Natural killer cell (primary cell): ENCODE measurements at regions not wholly inside any gene's neighbourhood (a gene's known extent, or its start where the extent isn't known, plus 50 kb on each side); places are given as distances from the start of the nearest gene placed in this dataset.

Experiments
- ATAC-seq, 3 donors: fragments of 150-1000 bp in 2 of 3; fragments of 200-7000 bp in 1 of 3; cut with Tn5 transposase; 1 replicate in 1 of 3; 2 replicates in 2 of 3; pipeline ENCODE4 v1.10.0; 2021; ENCODE audit warnings: mild to moderate bottlenecking in 2 of 3, moderate library complexity in 2 of 3
- DNase-seq, 2 donors: peaks; one replicate each; pipeline versions ENCODE4 v3.0.0 to v3.0.0-alpha.2; 2013 to 2021; ENCODE audit warnings: mixed read lengths in 1 of 2
- H3K27ac ChIP-seq: one replicate; pipeline ENCODE4 v1.5.1; 2013; ENCODE audit warnings: mild to moderate bottlenecking, low read length
- H3K27me3 ChIP-seq: one replicate; pipeline ENCODE4 v1.6.1; 2013; ENCODE audit warnings: low read length; ENCODE audit not compliant: control insufficient read depth, insufficient read depth
- H3K36me3 ChIP-seq: one replicate; pipeline ENCODE4 v1.6.1; 2013; ENCODE audit warnings: low read length; ENCODE audit not compliant: control insufficient read depth, insufficient read depth
- H3K4me1 ChIP-seq: one replicate; pipeline ENCODE4 v1.6.1; 2013; ENCODE audit warnings: low read length; ENCODE audit not compliant: control insufficient read depth, insufficient read depth
- H3K4me3 ChIP-seq: one replicate; pipeline ENCODE4 v1.5.1; 2013; ENCODE audit warnings: low read length
- H3K9me3 ChIP-seq: one replicate; pipeline ENCODE4 v1.6.1; 2013; ENCODE audit warnings: low read length; ENCODE audit not compliant: control insufficient read depth, insufficient read depth
- H3K27ac Mint-ChIP-seq, 2 donors: one replicate each; pipeline ENCODE4 v1.8.0; 2022; ENCODE audit warnings: mild to moderate bottlenecking in 2 of 2, mixed read lengths in 2 of 2, moderate library complexity in 1 of 2
- H3K27me3 Mint-ChIP-seq, 2 donors: one replicate each; pipeline ENCODE4 v1.8.0; 2022; ENCODE audit warnings: low read depth in 2 of 2, mixed read lengths in 2 of 2
- H3K36me3 Mint-ChIP-seq: one replicate; pipeline ENCODE4 v1.8.0; 2022; ENCODE audit warnings: mixed read lengths
- H3K4me1 Mint-ChIP-seq, 2 donors: one replicate each; pipeline ENCODE4 v1.8.0; 2022; ENCODE audit warnings: mixed read lengths in 2 of 2
- H3K4me3 Mint-ChIP-seq: one replicate; pipeline ENCODE4 v1.8.0; 2022; ENCODE audit warnings: mild to moderate bottlenecking, moderate library complexity, mixed read lengths
- H3K9me3 Mint-ChIP-seq, 2 donors: one replicate each; pipeline ENCODE4 v1.8.0; 2022; ENCODE audit warnings: mixed read lengths in 2 of 2
- CTCF ChIP-seq: fragments of 200-600 bp; IDR thresholded peaks from one replicate; pipeline ENCODE4 v1.8.0; 2022; ENCODE audit warnings: antibody characterized with exemption
- WGBS: methylation state at CpG from one replicate; pipeline ENCODE4 v1.1.7; 2013; ENCODE audit warnings: missing lambda C conversion rate; ENCODE audit not compliant: insufficient coverage; 5-methylcytosine and 5-hydroxymethylcytosine counted together
- intact Hi-C: fragments of 100-400 bp; cut with micrococcal nuclease; formaldehyde crosslinking; loops from one replicate; pipeline ENCODE4 v1.14.2; 2022

- Histone ChIP-seq H3K4me1 (peaks cover 27% of the 10 kb centered on the region), H3K27me3 (no peaks in the 10 kb centered on the region), H3K9me3 (no peaks in the 10 kb centered on the region), H3K4me3 (peak overlapping the region; percentile 63), H3K36me3 (no peaks in the 10 kb centered on the region), H3K27ac (peak overlapping the region; percentile 91)
- no peak overlapping the region for H3K27ac Mint-ChIP-seq
- TF ChIP-seq CTCF, result peak; percentile 41
- H3K36me3 Mint-ChIP-seq, result no peaks in the 10 kb centered on the region
- intact Hi-C loops, result loop anchor here (1.0 to 2.0 kb wide), 9 partner anchors 12 to 93 kb away; a partner anchor contains a TSS
- peak; percentile 79 to 90 for DNase-seq
- H3K4me1 Mint-ChIP-seq, result no peaks in the 10 kb centered on the region
- ATAC-seq, result peak; percentile 60 to 72 (median 65)
- H3K27me3 Mint-ChIP-seq, result no peaks in the 10 kb centered on the region
- under 1% methylated on average over 41 of the region's 44 CpGs for WGBS
- H3K9me3 Mint-ChIP-seq, result no peaks in the 10 kb centered on the region
- no peak overlapping the region for H3K4me3 Mint-ChIP-seq
Observed at GRCh38 chr6:26216886-26217713, 129.9 kb downstream of the HFE start.

GRCh38 chr6:26217714-26218075 lies 130.5 kb downstream of the HFE start:
- intact Hi-C loops, result loop anchor here (1.0 to 2.0 kb wide), 6 partner anchors 17 to 59 kb away; a partner anchor contains a TSS
- H3K36me3 Mint-ChIP-seq, result no peaks in the 10 kb centered on the region
- ATAC-seq (no peak), DNase-seq (peak in 1 of 2 donors; percentile 25)
- H3K4me3 Mint-ChIP-seq, result no peak overlapping the region
- Histone ChIP-seq H3K27ac (peak overlapping the region; percentile 91), H3K4me1 (peaks cover 27% of the 10 kb centered on the region), H3K9me3 (no peaks in the 10 kb centered on the region), H3K4me3 (peak overlapping the region; percentile 63), H3K36me3 (no peaks in the 10 kb centered on the region), H3K27me3 (no peaks in the 10 kb centered on the region)
- H3K27me3 Mint-ChIP-seq, result no peaks in the 10 kb centered on the region
- H3K27ac Mint-ChIP-seq, result no peak overlapping the region
- TF ChIP-seq CTCF, result no peak
- no peaks in the 10 kb centered on the region for H3K4me1 Mint-ChIP-seq
- 17% methylated on average over 10 of the region's 10 CpGs for WGBS
- no peaks in the 10 kb centered on the region for H3K9me3 Mint-ChIP-seq

GRCh38 chr6:26218824-26219223 lies 131.6 kb downstream of the HFE start:
- DNase-seq (no peak), ATAC-seq (no peak)
- Mint-ChIP-seq H3K4me1 (no peaks in the 10 kb centered on the region), H3K9me3 (no peaks in the 10 kb centered on the region), H3K27ac (peak overlapping the region in 1 of 2 donors; percentile 16), H3K4me3 (peak overlapping the region; percentile 17), H3K27me3 (no peaks in the 10 kb centered on the region), H3K36me3 (no peaks in the 10 kb centered on the region)
- Histone ChIP-seq H3K9me3 (no peaks in the 10 kb centered on the region), H3K27me3 (no peaks in the 10 kb centered on the region), H3K27ac (no peak overlapping the region), H3K4me1 (peaks cover 27% of the 10 kb centered on the region), H3K4me3 (no peak overlapping the region), H3K36me3 (no peaks in the 10 kb centered on the region)
- TF ChIP-seq CTCF, result no peak
- intact Hi-C loops, result no loop called here
- WGBS, result 93% methylated on average over 2 of the region's 2 CpGs
